H1 (cell line): ENCODE measurements at regions not wholly inside any gene's neighbourhood (a gene's known extent, or its start where the extent isn't known, plus 50 kb on each side); places are given as distances from the start of the nearest gene placed in this dataset.

Experiments used
- CTCF ChIP-seq, 3 experiments: IDR thresholded peaks; 1 replicate in 2 of 3; 2 replicates in 1 of 3; pipeline versions ENCODE4 v1.5.1 to v1.6.1; 2011; ENCODE audit warnings: low read length in 3 of 3, mild to moderate bottlenecking in 3 of 3, inconsistent platforms in 2 of 3, low read depth in 1 of 3, moderate library complexity in 1 of 3; ENCODE audit not compliant: insufficient read depth in 1 of 3; ENCODE audit errors: control extremely low read depth in 1 of 3
- FOSL1 ChIP-seq: IDR thresholded peaks from 2 replicates; pipeline ENCODE4 v1.6.1; 2011; ENCODE audit warnings: mild to moderate bottlenecking, low read depth, low read length, moderate library complexity; ENCODE audit not compliant: insufficient read depth
- SAP30 ChIP-seq: fragments of 300-600 bp; sonication (generic); IDR thresholded peaks from 2 replicates; pipeline ENCODE4 v1.7.1; 2012; ENCODE audit warnings: low read length, moderate library complexity, mild to moderate bottlenecking, inconsistent platforms; ENCODE audit not compliant: insufficient read depth, insufficient replicate concordance

- TF ChIP-seq CTCF (IDR thresholded peaks at IDR 0.05; ENCODE audit: control extremely low read depth in 1 of 3, insufficient read depth in 1 of 3, low read depth in 1 of 3, low read length in 3 of 3): no peak
- TF ChIP-seq SAP30: no peak
- no peak for TF ChIP-seq FOSL1
These were observed 262.2 kb upstream of the KLHL29 start (continued) for GRCh38 chr2:23122681-23123215.
